ENCODE measurements at regions not wholly inside any gene's neighbourhood (a gene's known extent, or its start where the extent isn't known, plus 50 kb on each side); places are given as distances from the start of the nearest gene placed in this dataset.

GRCh38 chr6:124879992-124880355, 82.3 kb upstream of the RNF217 start:
- TF ChIP-seq CTCF (conservative IDR thresholded peaks at IDR 0.05; ENCODE audit: low read length) (no peak), EZH2phosphoT487 (IDR thresholded peaks at IDR 0.05; ENCODE audit: borderline replicate concordance) (no peak)
